ENCODE measurements at regions not wholly inside any gene's neighbourhood (a gene's known extent, or its start where the extent isn't known, plus 50 kb on each side); places are given as distances from the start of the nearest gene placed in this dataset.

GRCh38 chr18:34643989-34644388 lies 66.1 kb upstream of the DTNA start:
- no peak for TF ChIP-seq EZH2 (optimal IDR thresholded peaks at IDR 0.05; ENCODE audit: low read depth, low read length)
- TF ChIP-seq CTCF (IDR thresholded peaks at IDR 0.05; ENCODE audit: low read length): no peak
- TF ChIP-seq EZH2phosphoT487 (IDR thresholded peaks at IDR 0.05; ENCODE audit: low read length): no peak

Measured in MM.1S (cell line).